ENCODE measurements at regions not wholly inside any gene's neighbourhood (a gene's known extent, or its start where the extent isn't known, plus 50 kb on each side); places are given as distances from the start of the nearest gene placed in this dataset.

- TF ChIP-seq CTCF (IDR thresholded peaks at IDR 0.05) (no peak), POLR2A (IDR thresholded peaks at IDR 0.05) (no peak), EP300 (IDR thresholded peaks at IDR 0.05) (no peak)
These were observed 370.8 kb upstream of the SUCLG2 start for GRCh38 chr3:68025189-68025588.

All from tibial nerve (tissue), 4 donors.